Suppressor macrophage treated with lipopolysaccharide for 1 hour (primary cell): ENCODE measurements at regions not wholly inside any gene's neighbourhood (a gene's known extent, or its start where the extent isn't known, plus 50 kb on each side); places are given as distances from the start of the nearest gene placed in this dataset.

Experiments
- DNase-seq, 3 donors: peaks; one replicate each; pipeline ENCODE4 v3.0.0-alpha.2; 2020 to 2022

GRCh38 chr16:65480281-65481091, 358.6 kb upstream of the CDH11 start:
- DNase-seq, result no peak

- DNase-seq, result no peak
Measured at GRCh38 chr16:65476448-65476955, 354.6 kb upstream of the CDH11 start.

DNA sequence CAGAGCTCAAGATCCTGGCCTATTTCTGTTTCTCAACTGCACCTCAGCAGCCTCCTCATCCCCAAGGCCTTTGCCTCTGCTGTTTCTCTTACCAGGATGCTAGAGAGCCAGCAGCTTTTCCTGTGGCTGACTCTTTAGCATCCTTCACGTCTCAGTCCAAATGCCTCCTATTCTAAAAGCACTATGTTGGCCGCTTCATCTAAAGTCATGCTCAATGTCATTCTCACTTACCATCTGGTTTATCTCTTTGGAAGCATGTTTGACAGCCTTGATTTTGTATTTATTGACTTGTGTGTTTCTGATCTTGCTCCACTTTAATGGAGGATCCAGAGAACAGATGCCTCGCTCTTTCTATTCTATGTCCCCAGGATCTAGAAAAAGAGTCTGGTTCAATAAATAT, 351.8 kb upstream of the CDH11 start:
- DNase-seq, result no peak

- no peak for DNase-seq
Measured at GRCh38 chr16:65469116-65469515, 347.3 kb upstream of the CDH11 start.

DNA sequence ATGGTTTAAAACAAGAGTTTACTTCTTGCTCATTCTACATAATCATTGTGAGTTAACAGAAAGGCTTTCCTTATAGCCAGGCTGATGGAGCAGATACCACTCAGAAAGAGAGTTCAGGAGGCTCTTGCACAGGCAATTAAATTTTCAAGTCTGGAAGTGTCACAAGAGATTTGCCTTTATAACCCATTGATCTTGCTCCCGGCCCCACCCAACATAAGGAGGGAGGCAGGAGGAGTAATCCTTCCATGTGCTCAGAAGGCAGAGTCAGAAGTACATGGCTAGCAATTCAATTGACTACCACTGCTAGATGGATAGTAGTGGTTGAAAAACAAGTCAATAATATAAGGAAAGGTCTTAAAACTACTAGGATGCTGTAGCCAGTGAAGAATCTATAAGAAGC, 346.3 kb upstream of the CDH11 start:
- DNase-seq, result no peak

DNA sequence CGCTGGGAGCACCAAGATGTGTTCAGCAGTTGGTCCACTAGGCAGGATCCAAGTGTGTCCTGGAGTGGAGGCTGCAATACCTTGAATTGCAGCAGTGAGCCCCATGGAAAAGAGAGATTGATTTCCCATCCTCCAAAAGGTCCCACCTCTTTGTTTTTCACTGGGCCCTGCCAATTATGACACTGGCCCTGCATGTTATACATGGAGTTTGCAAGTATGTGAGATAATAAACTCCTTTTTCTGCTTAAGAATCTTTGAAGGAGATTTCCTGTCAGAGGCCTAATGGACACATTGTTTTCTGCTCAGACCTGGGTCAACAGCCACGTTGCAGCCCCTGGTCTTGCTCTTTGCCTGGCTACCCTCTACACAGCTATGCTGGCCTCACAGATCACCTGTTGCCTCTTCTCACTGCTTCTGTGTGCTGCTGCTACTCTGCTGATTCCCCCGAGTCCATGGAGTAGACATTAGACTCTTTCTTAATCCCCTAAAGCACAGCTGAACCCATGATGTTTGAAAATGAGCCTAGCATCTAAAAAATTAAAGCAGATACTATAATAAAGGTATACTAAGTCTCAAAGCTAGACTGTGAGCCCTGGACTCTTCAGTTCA, 341.9 kb upstream of the CDH11 start:
- no peak for DNase-seq

DNA sequence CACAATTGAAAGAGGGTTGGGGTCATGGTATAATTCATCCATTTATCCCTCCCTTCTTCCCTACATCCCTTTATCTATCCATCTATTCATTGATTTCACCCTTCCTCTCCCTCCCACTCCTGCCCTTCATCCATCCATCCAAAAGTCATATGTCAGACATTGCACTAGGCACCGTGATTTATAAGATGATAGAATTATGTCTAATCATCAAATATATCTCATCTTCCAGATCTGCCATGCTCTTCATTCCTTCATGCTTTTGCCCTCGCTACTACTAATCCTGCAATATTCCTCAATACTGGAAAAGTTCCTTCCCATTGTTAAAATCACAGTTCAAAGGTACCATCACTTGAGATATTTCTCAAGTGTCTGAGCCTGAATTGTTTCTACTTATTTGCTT, 335.2 kb upstream of the CDH11 start:
- no peak for DNase-seq

- DNase-seq, result no peak
Measured at GRCh38 chr16:65455761-65456160, 333.9 kb upstream of the CDH11 start.

DNA sequence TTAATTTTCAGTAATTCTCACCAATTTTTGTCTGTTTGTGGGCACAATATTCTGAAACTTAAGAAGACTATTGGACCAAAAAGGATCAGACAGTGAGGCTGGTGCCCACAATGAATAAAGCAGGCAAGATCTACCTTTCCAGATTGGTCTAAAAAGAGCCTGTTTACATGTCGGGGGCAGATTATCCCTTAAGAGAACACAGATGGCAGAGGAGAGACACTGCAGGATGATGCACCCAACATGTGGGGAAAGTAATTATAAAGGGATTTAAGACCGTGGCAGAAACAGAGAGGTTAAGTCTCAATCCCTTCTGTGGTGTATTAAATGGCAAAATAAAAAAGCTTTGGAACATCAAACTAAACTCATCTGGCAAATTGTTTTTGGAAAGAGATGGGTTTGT, 331.8 kb upstream of the CDH11 start:
- no peak for DNase-seq

DNA sequence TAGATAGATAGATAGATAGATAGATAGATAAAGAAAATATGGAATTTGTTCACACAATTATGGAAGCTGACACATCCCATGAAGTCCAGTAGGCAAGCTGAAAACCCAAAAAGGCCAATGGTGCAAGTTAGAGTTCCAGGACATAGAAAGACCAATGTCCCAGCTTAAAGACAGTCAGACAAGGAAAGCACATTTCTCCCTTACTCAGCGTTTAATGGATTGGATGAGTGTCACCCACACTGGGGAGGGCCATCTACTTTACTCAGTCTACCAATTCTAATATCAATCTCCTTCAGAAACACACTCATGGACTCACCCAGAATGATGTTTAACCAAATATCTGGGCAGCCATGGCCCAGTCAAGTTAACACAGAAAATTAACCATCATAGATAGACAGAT, 327.7 kb upstream of the CDH11 start:
- DNase-seq, result no peak

DNA sequence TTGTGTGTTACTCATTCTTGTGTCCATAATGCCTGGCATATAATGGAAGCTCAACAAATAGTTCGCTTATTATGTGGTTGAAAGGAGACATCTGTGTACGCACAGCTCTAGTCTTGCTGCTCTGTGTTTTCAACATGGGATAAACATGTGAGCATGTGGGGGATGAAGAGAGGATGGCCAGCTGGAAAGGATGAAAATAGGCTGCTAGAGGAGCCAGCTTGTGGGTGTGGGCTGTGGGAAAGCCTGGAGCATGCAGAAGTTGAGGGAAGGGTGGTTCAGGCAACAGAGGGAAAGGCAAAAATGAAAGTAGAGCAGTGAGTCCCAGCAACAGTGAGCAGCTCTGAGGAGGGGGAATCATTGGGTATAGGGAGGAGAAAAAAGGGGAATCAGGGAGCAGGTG, 324.6 kb upstream of the CDH11 start:
- no peak for DNase-seq

DNA sequence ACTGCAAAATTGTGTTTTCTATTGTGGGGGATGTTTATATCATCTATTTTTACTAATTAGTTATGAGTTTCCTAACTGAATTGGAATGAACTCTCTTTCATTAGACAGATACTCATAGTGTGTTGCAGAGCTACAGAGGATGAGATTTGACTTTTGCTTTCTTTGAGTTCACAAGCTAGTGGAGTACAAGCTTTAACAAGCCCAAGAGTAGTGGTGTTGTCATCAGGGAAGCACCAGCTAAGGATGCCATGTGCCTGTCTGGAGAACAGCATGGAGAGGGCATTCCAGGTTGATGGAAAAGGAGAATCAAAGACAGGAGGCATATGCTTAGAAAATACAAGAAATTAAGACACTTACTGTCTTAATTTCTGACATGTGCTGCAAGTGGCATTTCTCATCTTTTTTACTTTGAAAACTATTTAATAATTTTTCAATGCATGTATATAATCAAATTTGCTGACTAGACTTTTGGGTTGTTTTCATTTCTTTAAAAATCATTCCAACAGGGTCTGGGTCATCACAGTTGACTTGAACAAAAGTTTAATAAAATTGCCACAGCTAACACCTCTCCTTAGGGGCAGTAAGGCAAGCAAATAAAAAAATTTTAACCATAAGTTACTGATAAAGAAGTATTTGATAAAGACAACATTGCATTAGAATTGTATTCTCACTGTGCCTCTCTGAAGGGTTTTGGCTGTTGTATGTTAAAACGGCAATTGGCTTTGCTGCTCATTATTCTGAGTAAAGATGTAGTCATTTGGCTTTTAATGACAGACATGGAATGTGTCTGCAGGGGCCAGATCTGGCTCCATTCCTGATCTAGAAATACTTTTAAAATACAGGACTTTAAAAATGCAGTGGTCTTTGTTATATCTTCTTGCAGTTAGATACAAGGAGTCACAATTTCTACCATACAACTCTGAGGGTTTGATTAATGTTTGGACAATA, 323.7 kb upstream of the CDH11 start:
- DNase-seq, result no peak

- DNase-seq, result no peak
Measured at GRCh38 chr16:65441501-65441900, 319.6 kb upstream of the CDH11 start.

- DNase-seq, result no peak
Measured at GRCh38 chr16:65429504-65430181, 307.8 kb upstream of the CDH11 start.

- no peak for DNase-seq
Measured at GRCh38 chr16:65426484-65426883, 304.6 kb upstream of the CDH11 start.

DNA sequence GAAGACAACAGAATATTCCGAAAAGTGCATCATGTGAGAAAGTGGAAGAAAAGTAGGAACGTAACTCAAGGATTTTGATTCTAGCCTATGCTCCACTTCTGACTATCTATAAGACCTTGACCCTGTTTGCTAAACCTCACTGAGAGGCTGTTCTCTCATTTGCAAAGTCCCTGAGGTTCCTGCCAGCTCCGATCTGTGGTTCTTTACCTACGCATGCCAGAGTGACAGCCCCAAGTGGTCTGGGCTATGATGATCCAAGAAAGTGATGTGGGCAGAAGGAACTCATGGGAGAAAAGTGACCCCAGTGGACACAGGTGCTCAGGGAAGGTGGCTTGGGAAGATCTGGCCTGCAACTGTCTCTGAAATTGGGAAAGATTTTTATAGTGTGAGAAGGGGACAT, 301.1 kb upstream of the CDH11 start:
- no peak for DNase-seq

- DNase-seq, result no peak
Measured at GRCh38 chr16:65421596-65421995, 299.7 kb upstream of the CDH11 start.

DNA sequence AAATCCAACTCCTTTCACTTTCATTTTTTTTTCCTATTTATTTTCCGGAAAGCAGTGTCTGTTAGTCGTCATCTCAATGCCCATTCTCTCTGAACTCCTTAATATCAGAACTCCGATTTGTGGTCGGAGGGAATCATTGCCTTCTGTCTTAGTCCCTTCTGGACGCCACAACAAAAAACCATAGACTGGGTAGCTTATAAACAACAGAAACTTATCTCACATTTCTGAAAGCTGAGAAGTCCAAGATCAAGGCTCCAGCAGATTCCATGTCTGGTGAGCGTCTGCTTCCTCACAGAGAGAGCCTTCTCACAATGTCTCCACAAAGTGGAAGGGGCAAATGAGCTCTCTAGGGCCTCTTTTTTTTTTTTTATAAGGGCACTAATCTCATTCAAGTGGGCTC, 296.6 kb upstream of the CDH11 start:
- no peak for DNase-seq

- no peak for DNase-seq
Measured at GRCh38 chr16:65415460-65415859, 293.6 kb upstream of the CDH11 start.

DNA sequence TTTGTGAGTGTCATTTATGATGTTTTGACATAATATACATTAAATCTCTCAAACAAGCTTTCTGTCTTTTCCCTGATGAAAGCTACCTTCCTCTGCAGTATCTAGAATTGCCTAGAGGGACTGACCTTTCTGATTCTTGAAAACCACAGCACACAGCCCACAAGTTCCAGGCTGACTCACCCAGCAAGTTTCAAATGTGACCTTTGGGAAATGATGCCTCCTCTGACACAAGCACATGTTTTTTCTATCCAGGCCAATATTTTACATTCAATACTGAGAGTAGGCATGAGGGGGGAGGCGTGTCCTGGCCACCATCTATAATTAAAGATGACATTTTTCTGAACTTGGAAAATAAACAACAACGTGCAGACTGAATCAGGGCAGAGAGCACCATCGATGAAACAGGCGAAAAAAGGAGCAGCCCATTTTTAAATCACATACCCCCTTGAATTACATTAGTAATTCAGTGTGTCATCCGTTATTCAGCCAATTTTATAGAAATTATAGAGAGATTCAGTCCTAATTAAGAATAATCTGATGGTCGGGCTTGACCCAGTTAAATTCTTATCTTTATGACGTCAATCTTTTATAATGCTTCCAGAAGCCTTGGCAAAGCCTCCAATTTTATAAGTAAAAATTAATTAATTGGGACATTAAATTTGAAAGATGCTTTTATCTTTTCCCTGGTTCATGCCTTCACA, 292.6 kb upstream of the CDH11 start:
- peak in 2 of 3 donors; percentile 2 to 23 for DNase-seq

DNA sequence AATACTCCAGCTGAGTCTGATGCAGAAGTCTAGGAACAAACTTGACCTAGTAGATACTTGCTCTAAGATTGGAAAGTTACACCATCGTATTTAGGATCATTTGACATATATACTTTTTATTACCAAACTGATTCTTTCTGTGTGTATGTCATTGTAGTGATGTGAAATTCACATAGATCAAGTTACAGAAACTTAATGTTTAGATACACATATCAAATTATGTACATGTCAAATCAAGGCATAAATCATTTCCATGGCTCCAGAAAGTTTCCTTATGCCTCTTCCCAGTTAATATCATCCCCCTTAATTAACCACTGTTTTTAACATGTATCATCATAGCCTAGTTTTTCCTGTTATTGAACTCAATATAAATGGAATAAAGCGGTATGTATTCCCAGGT, 292.0 kb upstream of the CDH11 start:
- no peak for DNase-seq

DNA sequence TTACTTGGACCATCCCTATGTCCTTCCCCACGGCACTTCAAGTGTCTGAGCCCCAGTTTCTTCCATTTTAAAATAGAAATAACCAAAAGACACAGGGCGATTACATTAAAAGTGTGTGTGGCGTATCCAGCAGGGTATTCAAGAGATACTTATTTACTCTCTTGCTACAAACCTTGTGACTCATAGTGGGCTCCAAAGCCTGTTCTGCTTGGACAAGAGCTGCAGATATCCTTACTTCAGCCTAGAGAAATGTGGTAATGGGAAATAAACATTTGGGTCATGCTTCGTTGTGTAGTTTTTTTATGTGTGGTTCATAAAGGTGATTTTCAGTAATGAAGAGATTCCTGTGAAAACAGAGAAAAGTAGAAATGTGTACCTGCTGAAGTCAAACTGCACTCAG, 288.9 kb upstream of the CDH11 start:
- DNase-seq, result no peak
